Kidney (tissue), 13 donors: ENCODE measurements at regions not wholly inside any gene's neighbourhood (a gene's known extent, or its start where the extent isn't known, plus 50 kb on each side); places are given as distances from the start of the nearest gene placed in this dataset.

Source experiments
- DNase-seq, 5 donors: peaks; one replicate each; pipeline ENCODE4 v3.0.0-alpha.2; 2013 to 2020
- FAIRE-seq: peaks from 2 replicates; lab custom pipeline; 2012; peaks lifted over from hg19 to GRCh38; lab: Jason Lieb, UNC
- H3K27ac ChIP-seq, 2 donors: one replicate each; pipeline ENCODE4 v1.7.0; 2013; ENCODE audit warnings: low read depth in 2 of 2, low read length in 2 of 2, inconsistent platforms in 1 of 2
- H3K27me3 ChIP-seq: one replicate; pipeline ENCODE4 v1.7.1; 2013; ENCODE audit warnings: low read length, inconsistent platforms; ENCODE audit not compliant: control insufficient read depth, insufficient read depth
- H3K36me3 ChIP-seq, 3 donors: one replicate each; pipeline versions ENCODE4 v1.7.0 to v1.7.1; 2013; ENCODE audit warnings: low read length in 3 of 3, control low read depth in 1 of 3, inconsistent platforms in 1 of 3; ENCODE audit not compliant: insufficient read depth in 3 of 3, control insufficient read depth in 2 of 3
- H3K4me1 ChIP-seq, 3 donors: one replicate each; pipeline versions ENCODE4 v1.7.0 to v1.7.1; 2013; ENCODE audit warnings: low read length in 3 of 3, inconsistent platforms in 1 of 3, low read depth in 1 of 3; ENCODE audit not compliant: control insufficient read depth in 2 of 3, insufficient read depth in 2 of 3
- H3K4me3 ChIP-seq, 3 donors: one replicate each; pipeline versions ENCODE4 v1.7.0 to v1.8.1; 2013; ENCODE audit warnings: low read length in 3 of 3, control low read depth in 1 of 3, inconsistent platforms in 1 of 3
- H3K9ac ChIP-seq, 3 donors: one replicate each; pipeline versions ENCODE4 v1.7.0 to v1.7.1; 2013; ENCODE audit warnings: low read length in 3 of 3, control low read depth in 1 of 3, inconsistent platforms in 1 of 3
- H3K9me3 ChIP-seq, 3 donors: one replicate each; pipeline versions ENCODE4 v1.7.0 to v1.7.1; 2013; ENCODE audit warnings: low read length in 3 of 3, control low read depth in 1 of 3, inconsistent platforms in 1 of 3; ENCODE audit not compliant: control insufficient read depth in 2 of 3, insufficient read depth in 1 of 3
- intact Hi-C: fragments of 100-400 bp; cut with DNase I; formaldehyde crosslinking; loops from one replicate; pipeline ENCODE4 v1.11.1; 2022
- TF ChIP-seq, protein P1 (sequence below): IDR thresholded peaks from 3 replicates; pipeline ENCODE4 v1.5.1; 2012; ENCODE audit warnings: mild to moderate bottlenecking, moderate library complexity, borderline replicate concordance; ENCODE audit not compliant: insufficient read depth; ENCODE audit errors: extremely low read depth
- donor health status: control.
- donor health status: control.
- donor health status: control.
- donor health status: control.
- donor health status: control.
- donor health status: DM: yes; HTN: yes; CAD: no.
- donor health status: Normal renal cell carcinoma (clear cell type).

DNA sequence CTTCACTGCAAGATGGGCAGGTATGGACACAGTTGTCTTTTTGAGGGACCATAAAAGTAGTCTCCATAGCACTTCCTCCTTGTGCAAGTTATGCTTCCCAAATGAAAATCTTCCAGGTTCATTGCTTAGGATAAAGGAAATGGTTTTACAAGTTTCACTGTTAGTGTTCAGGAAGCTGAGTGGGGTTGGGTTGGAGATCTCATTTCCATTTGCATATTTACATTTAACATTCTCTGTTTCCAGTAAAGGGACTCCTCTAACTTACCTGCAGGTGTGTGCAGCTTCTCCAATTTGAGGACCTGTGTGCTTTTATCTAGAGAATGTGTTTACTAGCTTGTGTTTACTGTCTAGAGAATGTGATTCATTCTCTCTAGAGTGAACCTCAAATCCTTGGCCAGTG, 141.3 kb upstream of the POU2AF2 start:
- Histone ChIP-seq H3K4me1 (no peaks in the 10 kb centered on the region), H3K27ac (no peak overlapping the region), H3K4me3 (no peak overlapping the region), H3K9ac (no peak overlapping the region), H3K9me3 (no peaks in the 10 kb centered on the region), H3K27me3 (no peaks in the 10 kb centered on the region), H3K36me3 (no peaks in the 10 kb centered on the region)
- FAIRE-seq, result no peak
- TF ChIP-seq, protein P1, sequence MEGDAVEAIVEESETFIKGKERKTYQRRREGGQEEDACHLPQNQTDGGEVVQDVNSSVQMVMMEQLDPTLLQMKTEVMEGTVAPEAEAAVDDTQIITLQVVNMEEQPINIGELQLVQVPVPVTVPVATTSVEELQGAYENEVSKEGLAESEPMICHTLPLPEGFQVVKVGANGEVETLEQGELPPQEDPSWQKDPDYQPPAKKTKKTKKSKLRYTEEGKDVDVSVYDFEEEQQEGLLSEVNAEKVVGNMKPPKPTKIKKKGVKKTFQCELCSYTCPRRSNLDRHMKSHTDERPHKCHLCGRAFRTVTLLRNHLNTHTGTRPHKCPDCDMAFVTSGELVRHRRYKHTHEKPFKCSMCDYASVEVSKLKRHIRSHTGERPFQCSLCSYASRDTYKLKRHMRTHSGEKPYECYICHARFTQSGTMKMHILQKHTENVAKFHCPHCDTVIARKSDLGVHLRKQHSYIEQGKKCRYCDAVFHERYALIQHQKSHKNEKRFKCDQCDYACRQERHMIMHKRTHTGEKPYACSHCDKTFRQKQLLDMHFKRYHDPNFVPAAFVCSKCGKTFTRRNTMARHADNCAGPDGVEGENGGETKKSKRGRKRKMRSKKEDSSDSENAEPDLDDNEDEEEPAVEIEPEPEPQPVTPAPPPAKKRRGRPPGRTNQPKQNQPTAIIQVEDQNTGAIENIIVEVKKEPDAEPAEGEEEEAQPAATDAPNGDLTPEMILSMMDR, result no peak
- intact Hi-C loops, result no loop called here
- no peak for DNase-seq

DNA sequence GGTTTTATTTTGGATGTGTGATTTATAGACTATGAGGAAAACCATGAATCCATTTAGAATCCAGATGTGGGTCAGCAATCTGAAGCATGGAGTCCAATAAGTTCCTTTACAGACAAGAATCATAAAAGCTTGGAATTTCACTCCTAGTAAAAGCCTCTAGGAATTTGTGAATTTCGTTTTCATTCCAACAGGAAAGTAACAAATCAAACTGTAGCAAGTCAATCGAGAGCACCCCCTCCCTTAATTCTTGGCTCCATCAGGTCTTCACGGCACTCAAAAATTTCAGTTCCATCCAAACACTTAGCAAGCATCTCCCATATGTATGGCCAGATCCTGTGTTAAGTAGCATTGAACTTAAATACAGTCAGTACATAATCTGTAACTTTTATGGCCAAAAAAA, 143.6 kb upstream of the POU2AF2 start:
- TF ChIP-seq, protein P1, result no peak
- Histone ChIP-seq H3K4me3 (no peak overlapping the region), H3K36me3 (no peaks in the 10 kb centered on the region), H3K27ac (no peak overlapping the region), H3K9ac (no peak overlapping the region), H3K4me1 (no peaks in the 10 kb centered on the region), H3K9me3 (no peaks in the 10 kb centered on the region), H3K27me3 (no peaks in the 10 kb centered on the region)
- FAIRE-seq, result no peak
- intact Hi-C loops, result no loop called here
- no peak for DNase-seq

DNA sequence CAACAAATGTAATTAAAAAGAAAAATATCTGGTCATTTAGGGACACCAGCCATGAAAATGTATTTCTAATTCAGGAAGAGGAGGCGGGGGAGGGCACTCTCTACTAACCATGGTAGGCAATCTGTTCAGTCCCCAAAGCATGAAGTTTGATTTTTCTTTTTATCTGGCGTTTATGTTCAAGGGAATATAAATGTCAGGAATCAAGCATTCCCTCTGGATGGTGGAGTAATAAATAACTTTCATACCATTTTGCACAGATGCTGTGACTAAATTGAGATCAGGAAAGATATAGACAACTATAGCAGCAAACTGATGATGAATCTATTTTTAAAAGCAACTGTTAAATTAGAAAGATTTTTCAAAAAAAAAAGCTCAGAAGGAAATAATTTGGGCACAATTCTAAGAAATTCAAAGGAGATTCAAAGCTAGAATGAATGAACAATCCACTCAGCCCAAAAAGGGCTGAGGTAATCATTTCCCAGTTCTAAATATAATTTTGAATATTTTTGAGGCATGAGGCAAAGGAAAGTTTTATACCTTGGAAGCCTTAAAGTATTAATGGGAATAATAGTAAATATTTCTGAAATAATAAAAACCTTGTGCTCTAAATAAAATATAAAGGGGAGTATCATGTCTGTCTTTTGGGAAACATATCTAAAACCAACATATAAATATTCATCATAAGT, 146.4 kb upstream of the POU2AF2 start:
- Histone ChIP-seq H3K36me3 (no peaks in the 10 kb centered on the region), H3K9me3 (no peaks in the 10 kb centered on the region), H3K27me3 (no peaks in the 10 kb centered on the region), H3K27ac (no peak overlapping the region), H3K4me3 (no peak overlapping the region), H3K9ac (no peak overlapping the region), H3K4me1 (no peaks in the 10 kb centered on the region)
- TF ChIP-seq, protein P1, result no peak
- FAIRE-seq (no peak), DNase-seq (no peak)
- intact Hi-C loops, result no loop called here

DNA sequence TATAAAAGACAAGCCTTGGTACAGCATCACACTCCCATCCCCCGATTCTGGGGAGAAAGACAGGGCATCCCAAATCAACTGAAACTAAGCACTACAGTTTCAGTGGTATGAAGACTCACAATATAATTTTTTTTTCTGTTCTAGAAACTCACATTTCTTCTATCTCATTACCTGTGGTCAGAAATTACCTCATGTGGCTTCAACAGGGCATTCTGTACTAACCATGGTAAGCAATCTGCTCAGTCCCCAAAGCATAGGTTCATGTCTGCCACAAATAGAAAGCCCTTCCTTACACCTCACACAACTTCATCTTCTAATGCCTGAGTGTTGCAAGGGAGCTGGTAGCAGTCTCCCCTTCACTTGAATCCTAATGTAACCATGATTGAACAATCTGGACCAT, 147.4 kb upstream of the POU2AF2 start:
- TF ChIP-seq, protein P1, result no peak

More for the DNA sequence above, 147.4 kb upstream of the POU2AF2 start:
- DNase-seq, result no peak
- Histone ChIP-seq H3K9ac (no peak overlapping the region), H3K27me3 (no peaks in the 10 kb centered on the region), H3K27ac (no peak overlapping the region), H3K4me3 (no peak overlapping the region), H3K9me3 (no peaks in the 10 kb centered on the region), H3K36me3 (no peaks in the 10 kb centered on the region), H3K4me1 (no peaks in the 10 kb centered on the region)
- FAIRE-seq, result no peak
- intact Hi-C loops, result no loop called here
